NCI-H2081 treated with DMSO at 0.1 percent for 48 hours (cell line): ENCODE measurements at regions not wholly inside any gene's neighbourhood (a gene's known extent, or its start where the extent isn't known, plus 50 kb on each side); places are given as distances from the start of the nearest gene placed in this dataset.

Experiments used
- DNase-seq: peaks from one replicate; lab custom pipeline; 2025; lab: John Stamatoyannopoulos, UW

DNA sequence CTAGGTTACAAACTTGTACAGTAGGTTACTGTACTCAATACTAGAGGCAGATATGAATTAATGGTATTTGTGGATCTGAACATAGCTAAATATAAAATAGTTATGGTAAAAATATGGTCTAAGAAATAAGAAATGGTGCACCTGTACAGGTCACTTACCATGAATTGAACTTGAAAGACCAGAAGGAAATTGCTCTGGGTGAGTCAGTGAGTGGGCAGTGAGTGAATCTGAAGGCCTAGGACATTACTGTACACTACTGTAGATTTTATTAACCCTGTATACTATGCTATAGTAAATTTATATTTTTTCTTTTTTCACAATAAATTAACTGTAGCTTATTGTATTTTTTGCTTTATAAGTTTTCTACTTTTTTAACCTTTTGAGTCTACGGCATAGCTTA lies 1020.4 kb downstream of the CDH18 start:
- no peak for DNase-seq

DNA sequence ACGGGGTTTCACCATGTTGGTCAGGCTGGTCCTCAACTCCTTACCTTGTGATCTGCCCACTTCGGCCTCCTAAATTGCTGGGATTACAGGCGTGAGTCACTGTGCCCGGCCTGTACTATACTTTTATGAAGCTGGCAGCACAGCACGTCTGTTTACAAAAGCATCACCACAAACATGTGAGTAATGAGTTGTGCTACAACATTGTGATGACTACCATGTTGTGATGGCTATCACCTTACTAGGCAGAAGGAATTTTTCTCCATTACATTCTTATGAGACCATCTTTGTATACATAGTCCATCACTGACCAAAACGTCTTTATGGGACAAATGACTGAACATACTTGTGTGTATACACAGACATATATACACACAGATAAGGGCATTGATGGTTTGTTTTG lies 1019.0 kb downstream of the CDH18 start:
- no peak for DNase-seq

DNA sequence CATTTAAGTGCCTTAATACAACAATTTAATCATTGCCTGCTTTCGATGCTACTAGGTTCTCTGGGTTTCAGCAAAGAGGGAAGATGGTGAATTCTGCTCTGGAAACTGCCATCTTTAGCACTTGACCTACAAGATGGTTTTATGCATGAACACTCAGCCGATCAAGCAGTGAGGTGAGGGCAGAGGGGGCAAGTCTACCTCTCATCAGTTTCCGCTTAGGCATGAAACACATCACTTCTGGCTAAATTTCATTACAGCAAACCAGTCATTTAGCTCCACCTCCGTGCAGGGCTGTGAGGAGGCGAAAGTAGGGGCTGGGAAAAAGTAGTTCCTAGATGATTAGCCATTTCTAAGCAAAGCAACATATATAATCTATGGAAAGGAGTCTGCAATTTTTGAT lies 1018.0 kb downstream of the CDH18 start:
- no peak for DNase-seq

DNA sequence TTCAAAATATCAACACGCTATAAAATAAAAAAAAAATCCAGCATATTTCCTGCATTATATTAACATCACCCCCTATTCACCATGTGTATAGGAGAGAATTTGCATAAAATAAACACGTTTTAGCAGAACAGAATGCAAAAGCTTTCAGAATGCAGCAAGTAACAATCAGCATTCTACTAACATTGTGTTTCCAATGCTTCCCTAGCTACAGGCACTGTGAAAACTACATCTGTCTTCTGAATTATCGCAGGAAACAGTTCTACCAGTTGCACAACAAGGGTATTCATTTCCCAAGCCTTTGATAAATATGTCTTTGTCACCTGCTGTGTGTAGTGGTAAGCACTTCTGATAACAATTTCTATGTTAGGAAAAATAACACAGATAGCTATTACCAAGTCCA lies 1015.8 kb downstream of the CDH18 start:
- DNase-seq = no peak

DNA sequence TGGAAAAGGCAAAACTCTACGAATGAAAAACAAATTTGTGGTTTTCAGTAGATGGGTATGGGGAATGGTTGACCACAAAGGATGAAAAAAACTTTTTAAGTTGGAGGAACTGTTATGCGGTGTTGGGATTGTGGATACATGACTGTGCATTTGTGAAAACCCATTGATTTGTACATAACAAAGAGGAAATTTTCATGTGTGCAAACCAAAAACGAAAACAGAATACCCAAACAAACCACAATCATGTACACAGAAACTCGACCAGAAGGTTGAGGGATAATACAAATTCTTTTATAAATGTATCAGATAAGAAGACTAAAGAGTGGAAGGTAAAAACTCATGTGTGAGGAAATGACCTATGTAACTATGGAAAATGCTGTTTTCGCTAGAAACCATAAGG lies 1012.4 kb downstream of the CDH18 start:
- DNase-seq = no peak

DNA sequence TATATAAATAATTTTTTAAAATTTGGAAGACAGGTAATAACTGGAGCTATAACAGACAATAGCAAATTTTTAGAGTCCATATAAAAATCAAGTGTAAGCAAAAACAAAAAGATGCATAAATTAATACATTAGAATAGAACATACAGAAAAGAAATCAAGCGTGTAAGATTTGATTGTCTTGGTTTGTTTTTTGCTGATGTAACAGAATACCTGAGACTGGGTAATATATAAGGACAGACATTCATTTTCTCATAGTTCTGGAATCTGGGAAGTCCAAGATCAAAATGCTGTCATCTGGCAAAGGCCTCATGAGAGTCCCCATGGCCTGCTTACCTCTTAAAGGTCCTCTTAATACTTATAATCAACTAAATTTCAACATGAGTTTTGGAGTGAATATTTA lies 1010.1 kb downstream of the CDH18 start:
- no peak for DNase-seq

DNA sequence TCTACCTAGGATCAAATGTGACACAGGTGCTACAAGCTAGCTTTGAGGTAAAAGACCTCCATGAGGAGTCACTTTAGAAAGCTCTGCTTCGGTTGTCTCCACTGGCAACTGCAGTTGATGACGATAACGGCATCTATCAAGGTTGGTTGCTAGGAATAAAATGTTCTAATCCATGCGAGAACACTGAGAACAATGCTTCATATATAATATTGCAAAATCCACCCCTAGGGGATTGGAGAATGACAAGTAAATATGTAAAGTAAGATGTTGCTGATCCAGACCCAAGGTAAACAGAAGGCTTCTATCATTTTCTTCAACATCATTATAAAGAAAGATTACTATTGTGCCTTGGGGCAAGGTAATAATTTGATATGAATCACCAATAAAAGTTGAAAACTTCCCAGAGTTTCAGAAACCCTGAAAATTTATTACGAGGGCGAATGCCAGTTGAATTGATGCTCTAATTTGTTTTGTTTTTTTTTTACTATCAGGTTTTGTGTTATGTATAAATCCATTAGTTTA lies 1003.4 kb downstream of the CDH18 start:
- DNase-seq = no peak

DNA sequence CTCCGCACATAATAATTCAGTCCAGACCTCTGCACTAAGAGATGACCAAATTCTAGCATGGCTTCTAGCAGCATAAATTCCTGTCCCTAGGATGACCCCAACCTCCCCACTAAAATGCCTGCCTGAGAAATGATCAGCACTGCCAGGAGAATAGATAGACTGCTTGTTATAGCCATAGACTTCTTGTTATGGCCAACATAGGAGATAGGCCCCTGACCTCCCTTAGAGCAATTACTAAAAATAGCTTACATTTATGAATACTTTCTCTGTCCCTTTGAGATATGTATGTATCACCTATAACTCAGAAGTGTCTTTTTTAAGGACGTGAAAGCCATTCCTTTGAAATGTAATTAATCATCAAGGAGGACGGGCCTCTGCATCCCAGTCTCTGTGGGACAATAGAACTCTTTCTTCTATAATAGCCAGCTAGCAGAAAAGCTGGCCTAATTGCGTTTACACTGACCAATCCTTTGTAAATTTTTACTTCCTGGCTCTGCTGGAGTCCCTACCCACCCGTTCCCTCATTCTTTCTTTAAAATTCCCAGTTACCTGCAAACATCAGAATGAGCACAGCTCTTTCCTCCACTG lies 1002.7 kb downstream of the CDH18 start:
- peak; percentile 27 for DNase-seq

GRCh38 chr5:18987101-18987500 lies 1000.9 kb downstream of the CDH18 start:
- no peak for DNase-seq

GRCh38 chr5:18990852-18991251 lies 997.1 kb downstream of the CDH18 start:
- no peak for DNase-seq

GRCh38 chr5:18992264-18992663 lies 995.7 kb downstream of the CDH18 start:
- DNase-seq = no peak

DNA sequence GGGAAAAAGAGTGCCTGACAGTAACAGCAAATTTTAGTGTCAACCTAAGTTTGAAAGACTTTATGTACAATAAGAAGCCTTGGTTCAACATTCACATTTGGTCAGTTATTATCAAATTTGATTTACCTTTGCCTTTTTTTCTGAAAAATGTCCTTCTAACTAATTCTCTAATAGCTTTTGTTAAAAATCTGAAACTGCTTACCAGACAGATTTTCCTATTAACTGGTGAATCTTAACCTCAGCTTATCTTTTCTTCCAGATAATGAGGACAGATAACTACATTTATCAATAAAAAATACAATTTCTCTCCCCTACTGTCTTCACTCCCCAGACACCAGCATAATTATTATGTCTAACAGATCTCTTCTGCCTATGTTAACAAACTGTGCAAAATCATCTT lies 988.5 kb downstream of the CDH18 start:
- no peak for DNase-seq

DNA sequence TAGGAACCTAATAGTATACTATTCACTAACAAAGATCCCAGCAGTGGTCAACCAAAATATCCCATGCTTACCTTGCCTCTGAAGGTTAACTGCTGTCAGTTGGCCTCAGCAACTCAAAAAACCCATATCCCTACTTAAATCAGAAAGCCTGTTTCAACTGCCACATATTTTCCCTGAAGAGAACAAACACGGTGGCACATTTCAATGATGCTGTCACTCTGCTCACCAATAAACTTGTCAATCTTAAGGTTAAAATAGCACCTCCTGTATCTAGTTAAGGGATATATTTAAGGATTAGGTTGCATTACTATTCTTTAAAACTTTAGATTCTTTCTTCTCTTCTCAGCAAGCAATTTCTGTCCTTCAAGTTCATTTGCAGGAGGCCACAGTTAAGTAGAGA lies 986.9 kb downstream of the CDH18 start:
- DNase-seq = no peak

GRCh38 chr5:19001539-19001938 lies 986.5 kb downstream of the CDH18 start:
- no peak for DNase-seq

DNA sequence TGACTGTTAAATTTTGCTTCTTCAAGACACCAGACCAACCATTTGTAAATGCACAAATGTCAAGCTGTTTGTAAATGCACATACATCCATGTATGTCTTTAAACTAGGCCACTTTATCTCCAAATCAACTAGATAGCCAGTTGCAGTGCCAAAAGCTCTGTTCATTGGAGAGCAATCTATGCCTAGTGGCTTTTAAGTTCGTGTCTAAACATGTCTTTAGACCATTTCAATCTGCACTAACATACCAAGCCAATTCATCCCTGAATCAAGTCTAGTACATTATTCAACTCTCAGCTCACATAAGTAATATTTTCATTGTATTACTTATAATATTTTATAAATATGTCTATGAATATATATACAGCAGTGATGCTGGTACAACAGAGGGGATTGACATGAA lies 985.9 kb downstream of the CDH18 start:
- DNase-seq = no peak

DNA sequence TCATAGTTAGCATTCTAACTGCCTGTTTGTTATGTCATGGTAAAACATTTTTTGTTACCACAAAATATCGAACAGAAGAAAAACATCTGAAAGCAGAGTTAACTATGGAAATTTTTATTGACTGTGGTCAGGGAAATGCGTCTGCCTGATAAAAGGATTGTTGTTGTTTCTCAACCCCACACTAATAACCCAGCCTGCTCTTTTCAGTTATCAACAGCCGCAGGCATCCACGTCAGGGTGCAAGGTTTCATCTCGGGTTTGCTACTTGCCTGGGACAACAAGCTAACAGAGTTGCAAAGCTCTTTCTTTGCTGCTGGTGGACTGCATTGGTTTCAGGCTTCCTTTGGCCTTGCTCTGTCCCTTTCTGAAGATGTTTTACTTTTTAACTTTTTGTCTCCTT lies 969.2 kb downstream of the CDH18 start:
- DNase-seq = no peak

DNA sequence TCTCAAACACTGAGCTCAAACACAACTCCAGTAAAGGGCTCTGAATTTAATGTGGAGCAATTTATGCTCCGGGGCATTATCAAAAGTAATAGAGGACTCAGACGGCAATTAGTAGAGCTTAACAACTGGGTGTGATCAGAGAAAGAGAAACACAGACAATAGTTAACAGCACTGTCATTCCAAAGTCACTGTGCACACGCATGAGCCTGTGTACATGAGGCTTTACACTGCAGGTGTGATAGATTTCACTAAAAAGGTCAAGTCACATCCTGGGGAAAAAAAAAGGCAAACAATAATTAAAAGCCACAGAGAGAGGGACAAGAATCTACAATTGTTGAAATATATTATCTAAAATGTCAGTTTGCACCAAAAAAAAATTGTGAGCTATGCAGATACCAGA lies 956.5 kb downstream of the CDH18 start:
- DNase-seq = no peak

DNA sequence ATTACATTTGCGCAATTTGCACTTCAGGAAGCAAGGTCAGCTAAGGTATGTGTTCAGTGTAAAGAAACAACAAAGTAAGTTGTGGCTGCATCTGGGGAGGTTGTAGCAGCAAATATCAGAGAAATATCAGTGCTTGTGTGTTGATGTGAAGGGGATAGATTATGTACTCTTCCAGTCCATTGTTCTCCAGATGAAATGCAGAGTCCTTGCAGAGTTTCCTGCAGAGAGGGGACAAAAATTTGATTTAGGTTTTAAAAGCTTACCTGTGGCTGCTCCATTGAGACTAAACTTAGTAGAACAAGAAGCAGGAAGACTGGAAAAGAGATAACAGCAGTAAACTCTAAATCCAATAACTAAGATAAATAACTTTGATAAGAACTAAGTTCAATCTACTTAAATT lies 952.2 kb downstream of the CDH18 start:
- DNase-seq = no peak

GRCh38 chr5:19042106-19042505 lies 945.9 kb downstream of the CDH18 start:
- DNase-seq = no peak

DNA sequence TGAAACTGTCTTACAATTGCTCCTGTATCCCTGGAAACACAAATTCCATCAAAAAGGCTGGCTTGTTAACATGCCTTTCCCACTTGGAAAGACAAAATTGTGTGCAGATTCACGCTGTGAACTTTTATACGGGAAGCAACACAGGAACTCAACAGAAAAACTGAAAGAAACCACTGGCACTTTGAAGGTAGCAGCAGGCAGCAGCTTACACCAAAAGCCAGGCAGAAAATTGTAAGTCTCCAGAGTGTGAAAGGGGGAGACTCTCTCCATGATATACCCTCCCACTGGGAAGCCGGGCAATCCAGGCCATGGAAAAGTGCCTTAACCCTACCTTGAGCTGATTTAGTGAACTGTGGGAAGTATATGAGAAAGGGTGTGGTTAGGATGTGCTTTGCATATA lies 943.7 kb downstream of the CDH18 start:
- no peak for DNase-seq

GRCh38 chr5:19044931-19045695 lies 942.9 kb downstream of the CDH18 start:
- no peak for DNase-seq

- no peak for DNase-seq
Measured at GRCh38 chr5:19047277-19047676, 940.7 kb downstream of the CDH18 start.

GRCh38 chr5:19048726-19049125 lies 939.3 kb downstream of the CDH18 start:
- no peak for DNase-seq

DNA sequence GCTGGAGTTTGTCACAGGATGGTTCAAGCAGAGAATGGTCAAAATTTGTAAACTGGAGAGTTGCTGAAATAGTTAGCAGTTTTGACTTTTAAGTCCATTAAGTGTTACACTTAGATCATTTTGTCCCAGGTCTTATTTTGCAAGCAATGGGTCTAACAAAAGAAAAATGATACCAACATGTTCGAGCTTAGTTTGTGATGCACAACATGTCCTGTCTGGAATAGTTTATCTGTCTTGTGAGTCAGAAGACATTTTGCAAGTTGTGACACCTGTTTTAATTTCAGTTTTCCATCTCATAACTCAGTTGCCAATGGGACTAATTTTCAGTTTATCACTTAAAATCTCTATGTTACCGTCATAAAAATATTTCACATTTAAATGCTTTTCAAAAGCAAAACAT lies 929.8 kb downstream of the CDH18 start:
- no peak for DNase-seq
